AG09309 (cell line): ENCODE measurements at regions not wholly inside any gene's neighbourhood (a gene's known extent, or its start where the extent isn't known, plus 50 kb on each side); places are given as distances from the start of the nearest gene placed in this dataset.

Experiments
- DNase-seq: peaks from one replicate; pipeline ENCODE4 v3.0.0-alpha.2; 2010; ENCODE audit warnings: low read depth
- H3K4me3 ChIP-seq: 2 replicates; pipeline ENCODE4 v1.5.1; 2011; ENCODE audit warnings: mild to moderate bottlenecking, low read depth, low read length, moderate library complexity; ENCODE audit not compliant: control insufficient read depth
- CTCF ChIP-seq: IDR thresholded peaks from 2 replicates; pipeline ENCODE4 v1.5.1; 2011; ENCODE audit warnings: mild to moderate bottlenecking, low read depth, low read length, inconsistent platforms; ENCODE audit not compliant: insufficient read depth, control insufficient read depth; ENCODE audit errors: missing control alignments

DNA sequence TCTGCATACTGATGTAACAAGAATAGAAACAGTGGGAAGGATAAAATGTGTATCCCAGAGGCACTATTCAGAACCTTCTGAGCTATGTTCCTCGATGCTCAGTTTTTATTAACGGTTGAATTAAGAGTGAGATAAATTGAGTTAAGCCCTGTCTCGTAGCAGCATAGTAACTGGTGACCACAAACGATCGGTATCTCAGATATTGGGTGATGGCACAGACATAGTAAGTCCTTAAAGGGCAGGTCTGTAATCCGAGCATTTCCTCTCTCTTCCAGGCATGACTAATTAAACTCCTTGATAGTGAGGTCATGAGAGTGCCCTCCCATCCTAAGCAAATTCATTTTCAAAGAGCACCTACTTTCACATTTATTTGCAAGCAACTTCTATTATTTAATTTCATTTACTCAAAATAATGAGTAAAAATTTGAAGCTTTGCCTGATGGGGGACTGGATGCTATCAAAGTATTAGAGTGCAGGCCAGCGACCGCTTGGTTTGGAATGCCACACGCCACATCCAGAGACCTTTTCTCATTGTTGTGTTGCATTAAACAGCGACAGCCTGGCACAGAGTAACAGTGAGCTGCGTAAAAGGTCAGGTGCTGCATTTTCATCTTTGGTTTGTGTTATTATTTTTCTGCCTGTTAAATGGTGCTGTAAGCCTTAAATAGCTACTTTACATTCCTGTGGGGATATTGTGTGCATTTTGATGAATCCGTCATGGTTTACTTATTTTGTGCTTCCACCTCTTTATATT lies 101.9 kb downstream of the PCDH7 start:
- TF ChIP-seq CTCF = no peak
- DNase-seq = no peak

GRCh38 chr4:30822911-30823551 lies 102.9 kb downstream of the PCDH7 start:
- no peak overlapping the region for H3K4me3 ChIP-seq
- no peak for TF ChIP-seq CTCF
- no peak for DNase-seq

More for the DNA sequence above, 101.9 kb downstream of the PCDH7 start:
- no peak overlapping the region for H3K4me3 ChIP-seq

- no peak overlapping the region for H3K4me3 ChIP-seq
- DNase-seq = no peak
- no peak for TF ChIP-seq CTCF
These were observed 105.0 kb downstream of the PCDH7 start for GRCh38 chr4:30825008-30825770.

GRCh38 chr4:30828264-30828926 lies 108.2 kb downstream of the PCDH7 start:
- no peak overlapping the region for H3K4me3 ChIP-seq
- no peak for TF ChIP-seq CTCF
- peak; percentile 44 for DNase-seq

DNA sequence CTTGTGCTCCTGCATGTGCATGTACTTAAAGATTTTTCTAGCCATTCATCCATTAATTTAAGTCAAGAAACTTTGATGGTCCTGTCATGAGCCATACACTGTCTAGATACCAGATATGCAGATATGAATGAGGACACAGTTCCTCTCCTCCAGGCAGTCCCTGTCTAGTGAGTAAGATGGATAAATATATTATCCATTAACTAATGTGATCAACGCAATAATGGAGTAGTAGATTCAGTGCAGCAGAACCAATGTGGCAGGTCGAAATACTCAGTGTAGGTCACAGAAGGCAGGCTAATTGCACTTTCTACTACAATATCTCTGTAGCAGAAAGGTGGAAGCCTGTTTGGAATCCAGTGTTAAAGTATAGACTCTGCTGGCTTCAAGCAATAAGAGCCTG lies 112.5 kb downstream of the PCDH7 start:
- TF ChIP-seq CTCF = no peak
- DNase-seq = no peak
- no peak overlapping the region for H3K4me3 ChIP-seq

GRCh38 chr4:30833206-30833605 lies 113.0 kb downstream of the PCDH7 start:
- no peak for DNase-seq
- no peak overlapping the region for H3K4me3 ChIP-seq
- no peak for TF ChIP-seq CTCF
